ENCODE measurements at regions not wholly inside any gene's neighbourhood (a gene's known extent, or its start where the extent isn't known, plus 50 kb on each side); places are given as distances from the start of the nearest gene placed in this dataset.

DNA sequence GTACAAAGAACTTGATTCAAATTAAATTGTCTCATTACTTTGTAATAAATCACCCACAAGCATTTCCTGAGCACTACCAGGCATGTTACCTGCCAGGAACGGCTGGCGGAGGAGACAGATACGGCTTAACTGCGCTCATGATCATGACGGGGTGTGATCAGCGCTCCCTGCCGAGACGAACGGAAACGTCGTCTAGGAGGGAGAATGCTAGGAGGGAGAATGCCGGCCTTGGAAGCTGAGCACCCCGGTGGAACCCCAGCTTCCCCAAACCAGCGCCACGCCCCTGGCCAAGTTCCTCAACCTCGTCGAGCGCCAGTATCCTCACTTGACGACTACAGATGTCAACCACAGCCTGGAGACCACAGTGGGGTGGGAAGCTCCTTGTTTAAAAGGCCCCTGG is 272.8 kb downstream of the CTTN start:
- TF ChIP-seq, protein P1, sequence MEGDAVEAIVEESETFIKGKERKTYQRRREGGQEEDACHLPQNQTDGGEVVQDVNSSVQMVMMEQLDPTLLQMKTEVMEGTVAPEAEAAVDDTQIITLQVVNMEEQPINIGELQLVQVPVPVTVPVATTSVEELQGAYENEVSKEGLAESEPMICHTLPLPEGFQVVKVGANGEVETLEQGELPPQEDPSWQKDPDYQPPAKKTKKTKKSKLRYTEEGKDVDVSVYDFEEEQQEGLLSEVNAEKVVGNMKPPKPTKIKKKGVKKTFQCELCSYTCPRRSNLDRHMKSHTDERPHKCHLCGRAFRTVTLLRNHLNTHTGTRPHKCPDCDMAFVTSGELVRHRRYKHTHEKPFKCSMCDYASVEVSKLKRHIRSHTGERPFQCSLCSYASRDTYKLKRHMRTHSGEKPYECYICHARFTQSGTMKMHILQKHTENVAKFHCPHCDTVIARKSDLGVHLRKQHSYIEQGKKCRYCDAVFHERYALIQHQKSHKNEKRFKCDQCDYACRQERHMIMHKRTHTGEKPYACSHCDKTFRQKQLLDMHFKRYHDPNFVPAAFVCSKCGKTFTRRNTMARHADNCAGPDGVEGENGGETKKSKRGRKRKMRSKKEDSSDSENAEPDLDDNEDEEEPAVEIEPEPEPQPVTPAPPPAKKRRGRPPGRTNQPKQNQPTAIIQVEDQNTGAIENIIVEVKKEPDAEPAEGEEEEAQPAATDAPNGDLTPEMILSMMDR (IDR thresholded peaks at IDR 0.05; ENCODE audit: low read depth, low read length), result no peak
- DNase-seq (ENCODE audit: low read depth in 2 of 2), result no peak
- H3K4me3 ChIP-seq (replicated peaks in 1 of 2; ENCODE audit: low read depth in 2 of 2, low read length in 2 of 2), result no peak overlapping the region

- TF ChIP-seq, protein P1 (IDR thresholded peaks at IDR 0.05; ENCODE audit: low read depth, low read length), result no peak
- no peak overlapping the region for H3K4me3 ChIP-seq (replicated peaks in 1 of 2; ENCODE audit: low read depth in 2 of 2, low read length in 2 of 2)
- no peak for DNase-seq (ENCODE audit: low read depth in 2 of 2)
These were observed 273.3 kb downstream of the CTTN start for GRCh38 chr11:70671611-70672010.

GRCh38 chr11:70672991-70673653 is 274.8 kb downstream of the CTTN start:
- TF ChIP-seq, protein P1 (IDR thresholded peaks at IDR 0.05; ENCODE audit: low read depth, low read length), result no peak
- no peak overlapping the region for H3K4me3 ChIP-seq (replicated peaks in 1 of 2; ENCODE audit: low read depth in 2 of 2, low read length in 2 of 2)
- DNase-seq (ENCODE audit: low read depth in 2 of 2), result no peak

GRCh38 chr11:70674605-70675004 is 276.3 kb downstream of the CTTN start:
- no peak for DNase-seq (ENCODE audit: low read depth in 2 of 2)
- no peak overlapping the region for H3K4me3 ChIP-seq (replicated peaks in 1 of 2; ENCODE audit: low read depth in 2 of 2, low read length in 2 of 2)
- TF ChIP-seq, protein P1 (IDR thresholded peaks at IDR 0.05; ENCODE audit: low read depth, low read length), result no peak

DNA sequence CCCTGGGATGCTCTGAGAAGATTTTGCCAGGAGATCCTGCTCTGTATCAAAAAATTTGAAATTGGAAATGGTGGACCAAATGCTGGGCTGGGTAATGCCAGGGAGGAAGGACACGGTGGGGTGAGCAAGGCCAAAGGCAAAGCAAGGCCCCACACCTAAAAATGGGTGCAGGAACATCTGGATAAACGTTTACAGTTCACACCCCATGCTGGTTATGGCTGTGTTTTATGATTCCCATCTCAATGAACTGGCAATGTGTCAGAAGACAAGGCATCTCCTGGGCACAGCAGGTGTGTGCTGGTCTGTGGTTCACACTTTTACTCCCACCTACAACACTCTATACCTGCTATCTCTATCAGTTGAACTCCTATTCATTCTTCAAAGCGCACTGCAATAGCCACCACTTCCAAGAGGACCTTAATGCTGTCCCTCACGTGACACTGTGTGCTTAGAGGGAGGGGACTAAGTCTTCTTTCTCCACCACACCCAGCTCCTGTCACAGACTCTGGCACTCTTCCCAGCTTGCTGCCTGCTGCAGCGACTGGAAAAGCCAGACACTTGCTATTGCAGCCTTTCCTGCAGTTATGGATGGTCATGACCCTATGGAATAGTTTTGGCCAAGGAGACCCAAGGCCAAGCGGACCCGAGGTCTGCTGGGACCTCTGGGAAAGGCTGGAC is 277.5 kb downstream of the CTTN start:
- TF ChIP-seq, protein P1 (IDR thresholded peaks at IDR 0.05; ENCODE audit: low read depth, low read length), result no peak
- DNase-seq (ENCODE audit: low read depth in 2 of 2), result no peak
- H3K4me3 ChIP-seq (replicated peaks in 1 of 2; ENCODE audit: low read depth in 2 of 2, low read length in 2 of 2), result no peak overlapping the region

DNA sequence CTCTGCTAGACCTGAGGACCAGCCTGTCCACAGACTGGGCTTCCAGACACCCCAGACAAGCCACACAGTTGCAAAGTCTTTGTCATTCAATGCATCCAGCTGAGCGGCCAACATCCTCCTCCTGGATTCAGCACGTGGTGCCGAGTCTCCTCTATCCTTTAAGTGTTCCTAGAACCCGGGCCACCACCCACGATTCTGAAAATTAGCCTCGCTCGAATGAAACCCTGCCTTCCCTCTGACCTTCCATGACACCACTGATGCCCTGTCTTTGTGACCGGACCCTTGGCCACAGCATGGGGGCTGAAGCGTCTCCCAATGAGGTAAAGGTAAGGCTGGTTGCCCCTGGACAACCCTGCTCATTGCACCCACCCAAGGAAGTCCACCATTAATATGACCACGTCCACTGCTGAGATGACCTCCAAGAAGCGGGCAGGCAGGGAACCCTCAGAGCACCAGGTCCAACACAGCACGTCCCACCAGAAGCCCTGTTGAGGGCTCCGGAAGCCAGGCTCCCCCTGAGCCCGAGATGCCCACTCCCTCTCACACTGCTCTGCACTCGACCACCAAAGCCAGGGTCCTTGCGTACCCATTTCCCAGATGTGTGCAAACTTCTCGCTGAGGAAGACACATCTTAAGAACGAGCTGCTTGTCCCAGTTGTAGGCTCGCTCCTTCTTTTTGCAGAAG is 279.0 kb downstream of the CTTN start:
- TF ChIP-seq, protein P1 (IDR thresholded peaks at IDR 0.05; ENCODE audit: low read depth, low read length), result no peak
- H3K4me3 ChIP-seq (replicated peaks in 1 of 2; ENCODE audit: low read depth in 2 of 2, low read length in 2 of 2), result no peak overlapping the region

More for the DNA sequence above, 279.0 kb downstream of the CTTN start:
- DNase-seq (ENCODE audit: low read depth in 2 of 2), result no peak

Measured in cardiac fibroblast (primary cell).